ENCODE measurements at regions not wholly inside any gene's neighbourhood (a gene's known extent, or its start where the extent isn't known, plus 50 kb on each side); places are given as distances from the start of the nearest gene placed in this dataset.

GRCh38 chr14:98714626-98715425 lies 557.2 kb downstream of the BCL11B start:
- Mint-ChIP-seq H3K4me1 (ENCODE audit: low read depth) (no peaks in the 10 kb centered on the region), H3K27me3 (ENCODE audit: insufficient read depth) (no peaks in the 10 kb centered on the region), H3K9me3 (peaks cover 67% of the 10 kb centered on the region), H3K4me3 (no peak overlapping the region), H3K36me3 (ENCODE audit: low read depth) (no peaks in the 10 kb centered on the region), H3K27ac (no peak overlapping the region)
- no peak for TF ChIP-seq CTCF (IDR thresholded peaks at IDR 0.05)
- no peak for DNase-seq

- TF ChIP-seq CTCF (IDR thresholded peaks at IDR 0.05): no peak
- peaks cover 70% of the 10 kb centered on the region for H3K9me3 Mint-ChIP-seq
- no peak overlapping the region for H3K27ac Mint-ChIP-seq
- no peak overlapping the region for H3K4me3 Mint-ChIP-seq
- DNase-seq: no peak
- no peaks in the 10 kb centered on the region for H3K36me3 Mint-ChIP-seq (ENCODE audit: low read depth)
- H3K27me3 Mint-ChIP-seq (ENCODE audit: insufficient read depth): no peaks in the 10 kb centered on the region
- no peaks in the 10 kb centered on the region for H3K4me1 Mint-ChIP-seq (ENCODE audit: low read depth)
Observed at GRCh38 chr14:98716133-98716532, 555.9 kb downstream of the BCL11B start.

- H3K36me3 Mint-ChIP-seq (ENCODE audit: low read depth): no peaks in the 10 kb centered on the region; the same call in 1 of the 2 replicates
- no peak overlapping the region for H3K4me3 Mint-ChIP-seq
- TF ChIP-seq CTCF (IDR thresholded peaks at IDR 0.05): no peak
- no peak for DNase-seq
- H3K9me3 Mint-ChIP-seq: peaks cover 56% of the 10 kb centered on the region
- H3K27ac Mint-ChIP-seq: no peak overlapping the region
- no peaks in the 10 kb centered on the region; the same call in 1 of the 2 replicates for H3K27me3 Mint-ChIP-seq (ENCODE audit: insufficient read depth)
- H3K4me1 Mint-ChIP-seq (ENCODE audit: low read depth): no peaks in the 10 kb centered on the region
Observed at GRCh38 chr14:98721061-98721460, 550.9 kb downstream of the BCL11B start.

- DNase-seq: no peak
- Mint-ChIP-seq H3K4me1 (ENCODE audit: low read depth) (no peaks in the 10 kb centered on the region), H3K27ac (no peak overlapping the region), H3K4me3 (no peak overlapping the region), H3K9me3 (peaks cover 51% of the 10 kb centered on the region), H3K27me3 (ENCODE audit: insufficient read depth) (no peaks in the 10 kb centered on the region; the same call in 1 of the 2 replicates), H3K36me3 (ENCODE audit: low read depth) (peaks cover 3% of the 10 kb centered on the region; the same call in 1 of the 2 replicates)
- TF ChIP-seq CTCF (IDR thresholded peaks at IDR 0.05): no peak
Observed at GRCh38 chr14:98724734-98725133, 547.3 kb downstream of the BCL11B start.

GRCh38 chr14:98725191-98725590 lies 546.8 kb downstream of the BCL11B start:
- Mint-ChIP-seq H3K27me3 (ENCODE audit: insufficient read depth) (no peaks in the 10 kb centered on the region; the same call in 1 of the 2 replicates), H3K4me3 (no peak overlapping the region), H3K27ac (no peak overlapping the region), H3K9me3 (peaks cover 53% of the 10 kb centered on the region), H3K36me3 (ENCODE audit: low read depth) (peaks cover 3% of the 10 kb centered on the region; the same call in 1 of the 2 replicates), H3K4me1 (ENCODE audit: low read depth) (no peaks in the 10 kb centered on the region)
- no peak for TF ChIP-seq CTCF (IDR thresholded peaks at IDR 0.05)
- no peak for DNase-seq
